H1 (cell line): ENCODE measurements at regions not wholly inside any gene's neighbourhood (a gene's known extent, or its start where the extent isn't known, plus 50 kb on each side); places are given as distances from the start of the nearest gene placed in this dataset.

Experiments
- KDM5A ChIP-seq: fragments of 200-600 bp; IDR thresholded peaks from 2 replicates; pipeline ENCODE4 v1.7.1; 2012; ENCODE audit warnings: mild to moderate bottlenecking, low read length, inconsistent platforms, mixed read lengths
- RNF2 ChIP-seq: fragments of 200-900, 300-1000 bp; sonication (generic); IDR thresholded peaks from 2 replicates; pipeline ENCODE4 v1.7.1; 2016; ENCODE audit warnings: borderline replicate concordance, low read depth, mild to moderate bottlenecking, antibody characterized with exemption, low read length; ENCODE audit not compliant: poor library complexity, severe bottlenecking; ENCODE audit errors: missing control alignments

DNA sequence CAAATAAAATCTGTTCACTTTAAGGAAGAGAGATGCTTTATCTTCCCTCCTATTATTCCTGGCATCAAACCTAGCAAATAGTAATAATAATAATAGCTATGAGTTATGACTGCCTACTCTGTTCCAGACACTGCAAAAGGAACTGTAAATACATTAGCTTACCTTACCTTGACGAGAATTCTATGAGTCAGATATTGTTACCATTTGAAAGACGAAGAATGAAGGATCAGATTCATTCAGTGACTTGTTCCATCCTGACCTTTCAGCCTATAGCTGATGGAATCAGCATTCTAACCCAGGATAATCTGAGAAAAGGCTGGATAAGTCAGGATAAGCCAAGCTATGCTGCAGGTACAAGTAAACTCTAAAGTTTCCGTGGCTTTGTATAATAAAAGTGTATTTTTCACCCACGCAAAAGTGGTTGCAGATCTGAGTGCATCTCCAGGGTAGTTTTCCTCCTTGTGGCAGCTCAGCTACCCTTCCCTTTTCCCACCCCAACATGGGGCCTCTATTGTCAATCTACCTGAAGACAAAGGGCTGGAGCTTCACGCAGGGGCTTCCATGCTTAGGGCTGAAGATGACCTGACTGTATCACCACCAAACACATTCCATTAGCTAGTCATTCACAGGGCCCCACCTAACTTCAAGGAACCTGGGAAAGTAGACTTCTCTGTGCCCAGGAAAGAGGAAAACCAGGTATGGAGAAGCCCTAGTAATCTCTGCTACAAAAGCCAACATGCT, 57.2 kb upstream of the CCND2 start (continued):
- TF ChIP-seq RNF2 (no peak), KDM5A (no peak)
